ENCODE measurements at regions not wholly inside any gene's neighbourhood (a gene's known extent, or its start where the extent isn't known, plus 50 kb on each side); places are given as distances from the start of the nearest gene placed in this dataset.

GRCh38 chr4:178349601-178350000, 907.4 kb upstream of the AGA start:
- TF ChIP-seq CTCF (IDR thresholded peaks at IDR 0.05; ENCODE audit: low read depth, low read length) = no peak
- Histone ChIP-seq H3K27me3 (ENCODE audit: insufficient read depth, low read depth, severe bottlenecking) (peaks cover 67% of the 10 kb centered on the region), H3K9me3 (ENCODE audit: severe bottlenecking) (no peaks in the 10 kb centered on the region), H3K36me3 (no peaks in the 10 kb centered on the region), H3K4me3 (ENCODE audit: low read depth, low read length) (no peak overlapping the region), H3K27ac (no peak overlapping the region)
- DNase-seq = no peak

GRCh38 chr4:178351185-178351584, 908.9 kb upstream of the AGA start:
- Histone ChIP-seq H3K36me3 (no peaks in the 10 kb centered on the region), H3K9me3 (ENCODE audit: severe bottlenecking) (no peaks in the 10 kb centered on the region), H3K27me3 (ENCODE audit: insufficient read depth, low read depth, severe bottlenecking) (peaks cover 69% of the 10 kb centered on the region), H3K4me3 (ENCODE audit: low read depth, low read length) (no peak overlapping the region), H3K27ac (no peak overlapping the region)
- DNase-seq = no peak
- no peak for TF ChIP-seq CTCF (IDR thresholded peaks at IDR 0.05; ENCODE audit: low read depth, low read length)

GRCh38 chr4:178356725-178357124, 914.5 kb upstream of the AGA start:
- no peak overlapping the region for H3K27ac ChIP-seq
- no peak for TF ChIP-seq CTCF (IDR thresholded peaks at IDR 0.05; ENCODE audit: low read depth, low read length)
- DNase-seq = no peak

GRCh38 chr4:178385481-178385880, 943.2 kb upstream of the AGA start:
- peaks cover 53% of the 10 kb centered on the region for H3K27me3 ChIP-seq (ENCODE audit: insufficient read depth, low read depth, severe bottlenecking)
- no peak overlapping the region for H3K27ac ChIP-seq
- H3K36me3 ChIP-seq = no peaks in the 10 kb centered on the region
- no peak overlapping the region for H3K4me3 ChIP-seq (ENCODE audit: low read depth, low read length)
- H3K9me3 ChIP-seq (ENCODE audit: severe bottlenecking) = no peaks in the 10 kb centered on the region
- TF ChIP-seq CTCF (IDR thresholded peaks at IDR 0.05; ENCODE audit: low read depth, low read length) = no peak
- DNase-seq = no peak

More at GRCh38 chr4:178356725-178357124, 914.5 kb upstream of the AGA start:
- Histone ChIP-seq H3K9me3 (ENCODE audit: severe bottlenecking) (no peaks in the 10 kb centered on the region), H3K27me3 (ENCODE audit: insufficient read depth, low read depth, severe bottlenecking) (peaks cover 69% of the 10 kb centered on the region), H3K36me3 (no peaks in the 10 kb centered on the region), H3K4me3 (ENCODE audit: low read depth, low read length) (no peak overlapping the region)

- no peaks in the 10 kb centered on the region for H3K36me3 ChIP-seq
- no peak for TF ChIP-seq CTCF (IDR thresholded peaks at IDR 0.05; ENCODE audit: low read depth, low read length)
- H3K27ac ChIP-seq = no peak overlapping the region
- H3K4me3 ChIP-seq (ENCODE audit: low read depth, low read length) = no peak overlapping the region
- H3K27me3 ChIP-seq (ENCODE audit: insufficient read depth, low read depth, severe bottlenecking) = peaks cover 38% of the 10 kb centered on the region
- H3K9me3 ChIP-seq (ENCODE audit: severe bottlenecking) = no peaks in the 10 kb centered on the region
- no peak for DNase-seq
Observed at GRCh38 chr4:178387756-178388155, 945.5 kb upstream of the AGA start.

GRCh38 chr4:178395798-178396197, 953.6 kb upstream of the AGA start:
- Histone ChIP-seq H3K9me3 (ENCODE audit: severe bottlenecking) (peaks cover 2% of the 10 kb centered on the region), H3K27me3 (ENCODE audit: insufficient read depth, low read depth, severe bottlenecking) (peaks cover 16% of the 10 kb centered on the region), H3K36me3 (no peaks in the 10 kb centered on the region), H3K4me3 (ENCODE audit: low read depth, low read length) (no peak overlapping the region), H3K27ac (no peak overlapping the region)
- no peak for DNase-seq
- TF ChIP-seq CTCF (IDR thresholded peaks at IDR 0.05; ENCODE audit: low read depth, low read length) = peak; percentile 35; the same call in 1 of the 2 replicates
